Kidney epithelial cell (primary cell): ENCODE measurements at regions not wholly inside any gene's neighbourhood (a gene's known extent, or its start where the extent isn't known, plus 50 kb on each side); places are given as distances from the start of the nearest gene placed in this dataset.

ENCODE experiments used
- DNase-seq: peaks from one replicate; pipeline ENCODE4 v3.0.0-alpha.2; 2010; ENCODE audit warnings: low read depth
- H3K27me3 ChIP-seq: 2 replicates; pipeline ENCODE4 v1.6.0; 2011; ENCODE audit warnings: low read length; ENCODE audit not compliant: control insufficient read depth, insufficient read depth
- H3K36me3 ChIP-seq: 2 replicates; pipeline ENCODE4 v1.5.1; 2011; ENCODE audit warnings: low read length; ENCODE audit not compliant: control insufficient read depth, insufficient read depth
- H3K4me3 ChIP-seq: 2 replicates; pipeline ENCODE4 v1.5.1; 2011; ENCODE audit warnings: low read depth, mild to moderate bottlenecking, control low read depth, low read length
- CTCF ChIP-seq: IDR thresholded peaks from 2 replicates; pipeline ENCODE4 v1.5.1; 2011; ENCODE audit warnings: mild to moderate bottlenecking, moderate library complexity, low read length, control low read depth, inconsistent platforms; ENCODE audit not compliant: insufficient read depth, poor library complexity, severe bottlenecking

DNA sequence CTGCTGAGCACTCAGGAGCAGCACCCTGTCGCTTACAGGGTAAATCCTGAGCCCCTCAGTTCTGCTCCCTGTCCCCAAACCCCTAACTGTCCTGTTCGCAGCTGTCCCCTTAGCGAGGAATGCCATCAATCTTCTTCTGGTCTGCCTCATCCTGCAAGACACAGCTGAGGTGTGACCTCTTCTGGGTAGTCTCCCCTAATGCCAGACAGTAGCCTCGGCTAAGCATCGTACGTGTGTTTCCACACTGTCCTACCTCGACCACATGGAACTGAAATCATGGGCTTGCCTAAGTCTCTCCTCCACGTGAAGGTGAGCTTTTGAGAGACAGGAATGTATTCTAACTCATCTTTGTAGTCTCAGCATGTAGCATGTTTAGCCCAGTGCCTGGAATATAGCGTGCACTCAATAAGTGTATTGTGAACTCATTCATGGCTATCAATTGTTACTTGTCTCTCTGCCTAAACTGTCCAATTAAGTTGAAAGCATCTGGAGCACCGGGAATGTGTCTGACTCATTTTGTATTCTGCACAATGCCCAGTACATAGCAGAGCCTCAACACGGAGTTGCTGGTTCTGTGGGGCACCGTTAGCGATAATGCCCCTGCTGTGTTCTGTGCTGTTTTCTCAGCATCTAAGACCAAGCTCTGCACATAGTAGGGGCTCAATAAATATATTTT, 90.2 kb downstream of the HES1 start:
- TF ChIP-seq CTCF, result no peak
- no peaks in the 10 kb centered on the region for H3K36me3 ChIP-seq
- DNase-seq, result no peak
- peaks cover 16% of the 10 kb centered on the region for H3K27me3 ChIP-seq
- H3K4me3 ChIP-seq, result no peak overlapping the region

DNA sequence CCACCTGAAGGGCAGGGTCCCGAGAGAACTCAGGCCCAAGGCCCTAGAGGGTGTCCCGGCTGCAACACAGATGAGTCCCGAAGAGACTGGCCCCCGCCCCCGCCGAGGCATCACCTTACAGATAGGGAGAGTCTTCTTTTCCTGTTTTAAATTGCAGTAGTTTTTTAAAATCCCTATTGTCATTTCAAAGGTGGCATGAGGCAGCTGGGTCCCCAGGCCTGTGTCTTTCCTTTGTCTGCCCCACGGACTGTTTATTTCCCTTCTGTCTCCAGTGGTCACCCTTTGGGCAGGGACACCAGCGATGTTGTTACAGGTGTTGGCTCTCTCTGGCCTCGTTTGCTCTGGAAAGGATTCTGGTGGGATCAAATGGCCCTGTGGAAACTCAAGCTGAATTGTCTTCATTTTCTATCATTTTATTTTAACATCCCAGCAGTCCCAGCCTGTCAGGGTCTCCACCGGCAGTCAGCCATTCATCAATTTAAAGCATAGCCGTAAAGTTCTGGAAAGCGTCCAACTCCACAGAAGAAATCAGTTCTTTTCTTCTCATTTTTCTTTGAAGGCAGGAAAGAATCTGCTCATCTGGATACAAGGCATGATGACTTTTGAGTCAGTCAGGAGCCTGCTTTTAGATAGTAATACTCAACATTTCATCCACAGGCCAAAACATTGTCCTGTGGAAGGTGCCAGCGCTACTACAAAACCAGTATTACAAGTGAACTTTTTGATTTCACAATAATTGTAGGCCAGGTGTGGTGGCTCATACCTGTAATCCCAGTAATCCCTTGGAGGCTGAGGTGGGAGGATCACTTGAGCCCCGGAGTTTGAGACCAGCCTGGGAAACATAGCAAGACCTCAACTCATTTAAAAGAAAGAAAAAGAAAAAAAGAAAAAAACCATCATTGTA, 96.2 kb downstream of the HES1 start:
- Histone ChIP-seq H3K27me3 (no peaks in the 10 kb centered on the region), H3K36me3 (no peaks in the 10 kb centered on the region), H3K4me3 (no peak overlapping the region)
- no peak for DNase-seq
- no peak for TF ChIP-seq CTCF

DNA sequence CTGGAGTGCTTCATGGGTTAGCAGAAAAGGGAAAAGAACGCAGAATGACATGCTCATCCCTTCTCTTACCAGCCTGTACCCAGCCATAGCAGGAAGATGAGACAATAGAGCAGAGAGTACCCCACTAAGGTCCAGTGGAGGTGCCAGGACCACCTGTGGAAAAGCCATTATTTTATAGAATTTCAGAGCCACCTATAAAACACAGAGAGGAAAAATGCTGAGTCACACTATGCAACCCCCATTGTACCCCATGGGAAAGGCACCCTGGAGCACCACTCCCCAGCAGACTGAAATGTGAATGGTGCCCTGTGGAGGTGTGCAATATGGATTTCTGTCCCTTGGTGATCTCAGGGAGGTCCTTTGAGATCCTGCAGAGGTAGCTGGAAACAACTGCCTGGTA, 97.2 kb downstream of the HES1 start:
- no peak overlapping the region for H3K4me3 ChIP-seq
- DNase-seq, result no peak
- H3K27me3 ChIP-seq, result no peaks in the 10 kb centered on the region
- no peaks in the 10 kb centered on the region for H3K36me3 ChIP-seq
- TF ChIP-seq CTCF, result no peak

- Histone ChIP-seq H3K36me3 (no peaks in the 10 kb centered on the region), H3K27me3 (no peaks in the 10 kb centered on the region), H3K4me3 (no peak overlapping the region)
- TF ChIP-seq CTCF, result no peak
- DNase-seq, result no peak
Observed at GRCh38 chr3:194235160-194235559, 99.2 kb downstream of the HES1 start.

DNA sequence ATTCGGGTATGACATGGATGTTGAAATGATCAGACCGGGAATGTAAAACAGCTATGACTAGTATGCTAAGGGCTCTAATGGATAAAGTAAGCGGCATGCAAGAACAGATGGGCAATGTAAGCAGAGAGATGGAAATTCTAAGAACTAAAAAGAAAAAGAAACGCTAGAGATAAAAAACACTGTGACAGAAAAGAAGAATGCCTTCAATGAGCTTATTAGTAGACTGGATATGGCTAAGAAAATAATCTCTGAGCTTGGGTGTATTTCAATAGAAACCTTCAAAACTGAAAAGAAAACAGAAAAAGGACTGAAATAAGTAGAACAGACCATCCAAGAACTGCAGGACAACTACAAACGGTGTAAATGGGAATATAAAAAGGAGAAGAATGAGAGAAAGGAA, 101.2 kb downstream of the HES1 start:
- Histone ChIP-seq H3K4me3 (no peak overlapping the region), H3K36me3 (no peaks in the 10 kb centered on the region), H3K27me3 (no peaks in the 10 kb centered on the region)
- no peak for DNase-seq
- no peak for TF ChIP-seq CTCF
